ENCODE measurements at regions not wholly inside any gene's neighbourhood (a gene's known extent, or its start where the extent isn't known, plus 50 kb on each side); places are given as distances from the start of the nearest gene placed in this dataset.

GRCh38 chr6:115573861-115574260 lies 486.8 kb downstream of the FRK start:
- no peak overlapping the region for H3K4me2 ChIP-seq (ENCODE audit: low read length)
- no peak overlapping the region for H2BK5ac ChIP-seq (ENCODE audit: low read depth, low read length, poor library complexity)
- H2BK120ac ChIP-seq (ENCODE audit: insufficient read depth, low read length, poor library complexity): no peak overlapping the region
- no CpG with 5 or more reads among the region's 2 CpGs for WGBS (ENCODE audit: extremely low coverage, insufficient coverage, insufficient read length)
- no peak overlapping the region for H3K14ac ChIP-seq (ENCODE audit: low read length)
- no peak overlapping the region for H4K8ac ChIP-seq (ENCODE audit: low read depth, low read length)
- no peak for DNase-seq
- H3K79me2 ChIP-seq (ENCODE audit: control insufficient read depth, insufficient read depth, low read length, poor library complexity): no peaks in the 10 kb centered on the region
- H2BK12ac ChIP-seq (ENCODE audit: low read length): no peak overlapping the region
- H4K91ac ChIP-seq (ENCODE audit: low read depth, low read length): no peak overlapping the region
- no peak overlapping the region for H3K27ac ChIP-seq (ENCODE audit: low read depth, low read length)
- H3K18ac ChIP-seq (ENCODE audit: low read length): no peak overlapping the region
- H2AK5ac ChIP-seq (ENCODE audit: low read length): no peak overlapping the region
- no peak overlapping the region for H3K4ac ChIP-seq (ENCODE audit: low read depth, low read length)
- H3K23ac ChIP-seq (ENCODE audit: low read length): no peak overlapping the region
- no peak overlapping the region for H4K12ac ChIP-seq (ENCODE audit: low read depth, low read length)
- H3K27me3 ChIP-seq (ENCODE audit: insufficient read depth, low read length): no peaks in the 10 kb centered on the region
- H3K36me3 ChIP-seq (ENCODE audit: control insufficient read depth in 1 of 2, insufficient read depth in 2 of 2, low read length in 2 of 2): no peaks in the 10 kb centered on the region
- no peaks in the 10 kb centered on the region for H3K79me1 ChIP-seq (ENCODE audit: low read length)
- no peaks in the 10 kb centered on the region for H3K4me1 ChIP-seq (ENCODE audit: control insufficient read depth in 1 of 2, insufficient read depth in 2 of 2, low read length in 2 of 2)
- H2AFZ ChIP-seq (ENCODE audit: insufficient read depth, low read length, poor library complexity): no peak overlapping the region
- no peak overlapping the region for H3K4me3 ChIP-seq (ENCODE audit: low read depth, low read length)
- no peak overlapping the region for H3K9ac ChIP-seq (ENCODE audit: low read length)
- no peaks in the 10 kb centered on the region for H3K9me3 ChIP-seq (ENCODE audit: insufficient read depth, low read depth, low read length)

GRCh38 chr6:115570331-115570730 lies 490.4 kb downstream of the FRK start:
- Histone ChIP-seq H3K79me2 (ENCODE audit: control insufficient read depth, insufficient read depth, low read length, poor library complexity) (no peaks in the 10 kb centered on the region), H3K4me1 (ENCODE audit: control insufficient read depth in 1 of 2, insufficient read depth in 2 of 2, low read length in 2 of 2) (no peaks in the 10 kb centered on the region), H3K27ac (ENCODE audit: low read depth, low read length) (no peak overlapping the region), H3K9me3 (ENCODE audit: insufficient read depth, low read depth, low read length) (no peaks in the 10 kb centered on the region), H2AK5ac (ENCODE audit: low read length) (no peak overlapping the region), H4K12ac (ENCODE audit: low read depth, low read length) (no peak overlapping the region), H2BK12ac (ENCODE audit: low read length) (no peak overlapping the region), H4K8ac (ENCODE audit: low read depth, low read length) (no peak overlapping the region), H3K79me1 (ENCODE audit: low read length) (no peaks in the 10 kb centered on the region), H3K9ac (ENCODE audit: low read length) (no peak overlapping the region), H3K36me3 (ENCODE audit: control insufficient read depth in 1 of 2, insufficient read depth in 2 of 2, low read length in 2 of 2) (no peaks in the 10 kb centered on the region), H3K4ac (ENCODE audit: low read depth, low read length) (no peak overlapping the region), H2BK5ac (ENCODE audit: low read depth, low read length, poor library complexity) (no peak overlapping the region), H3K23ac (ENCODE audit: low read length) (no peak overlapping the region), H3K4me2 (ENCODE audit: low read length) (no peak overlapping the region), H3K14ac (ENCODE audit: low read length) (no peak overlapping the region), H3K18ac (ENCODE audit: low read length) (no peak overlapping the region), H2AFZ (ENCODE audit: insufficient read depth, low read length, poor library complexity) (no peak overlapping the region), H3K4me3 (ENCODE audit: low read depth, low read length) (no peak overlapping the region), H3K27me3 (ENCODE audit: insufficient read depth, low read length) (no peaks in the 10 kb centered on the region), H2BK120ac (ENCODE audit: insufficient read depth, low read length, poor library complexity) (no peak overlapping the region), H4K91ac (ENCODE audit: low read depth, low read length) (no peak overlapping the region)
- no CpG with 5 or more reads among the region's 2 CpGs for WGBS (ENCODE audit: extremely low coverage, insufficient coverage, insufficient read length)
- DNase-seq: no peak

- H3K23ac ChIP-seq (ENCODE audit: low read length): no peak overlapping the region
- H2AK5ac ChIP-seq (ENCODE audit: low read length): no peak overlapping the region
- H2AFZ ChIP-seq (ENCODE audit: insufficient read depth, low read length, poor library complexity): no peak overlapping the region
- no peak overlapping the region for H2BK5ac ChIP-seq (ENCODE audit: low read depth, low read length, poor library complexity)
- H3K79me2 ChIP-seq (ENCODE audit: control insufficient read depth, insufficient read depth, low read length, poor library complexity): no peaks in the 10 kb centered on the region
- DNase-seq: peak in 1 of 2 donors; percentile 2
- no peak overlapping the region for H3K18ac ChIP-seq (ENCODE audit: low read length)
- H3K9me3 ChIP-seq (ENCODE audit: insufficient read depth, low read depth, low read length): no peaks in the 10 kb centered on the region
- H3K36me3 ChIP-seq (ENCODE audit: control insufficient read depth in 1 of 2, insufficient read depth in 2 of 2, low read length in 2 of 2): no peaks in the 10 kb centered on the region
- H3K14ac ChIP-seq (ENCODE audit: low read length): no peak overlapping the region
- no peak overlapping the region for H3K27ac ChIP-seq (ENCODE audit: low read depth, low read length)
- WGBS (ENCODE audit: extremely low coverage, insufficient coverage, insufficient read length): no CpG with 5 or more reads among the region's 4 CpGs
- no peak overlapping the region for H4K8ac ChIP-seq (ENCODE audit: low read depth, low read length)
- no peak overlapping the region for H3K4ac ChIP-seq (ENCODE audit: low read depth, low read length)
- H3K4me2 ChIP-seq (ENCODE audit: low read length): no peak overlapping the region
- no peaks in the 10 kb centered on the region for H3K4me1 ChIP-seq (ENCODE audit: control insufficient read depth in 1 of 2, insufficient read depth in 2 of 2, low read length in 2 of 2)
- no peak overlapping the region for H4K12ac ChIP-seq (ENCODE audit: low read depth, low read length)
- H3K27me3 ChIP-seq (ENCODE audit: insufficient read depth, low read length): no peaks in the 10 kb centered on the region
- H3K4me3 ChIP-seq (ENCODE audit: low read depth, low read length): no peak overlapping the region
- no peak overlapping the region for H4K91ac ChIP-seq (ENCODE audit: low read depth, low read length)
- H3K9ac ChIP-seq (ENCODE audit: low read length): no peak overlapping the region
- H2BK12ac ChIP-seq (ENCODE audit: low read length): no peak overlapping the region
- no peaks in the 10 kb centered on the region for H3K79me1 ChIP-seq (ENCODE audit: low read length)
- no peak overlapping the region for H2BK120ac ChIP-seq (ENCODE audit: insufficient read depth, low read length, poor library complexity)
Measured at GRCh38 chr6:115554060-115554459, 506.6 kb downstream of the FRK start.

GRCh38 chr6:115551527-115551926 lies 509.2 kb downstream of the FRK start:
- H4K91ac ChIP-seq (ENCODE audit: low read depth, low read length): no peak overlapping the region
- no peaks in the 10 kb centered on the region for H3K4me1 ChIP-seq (ENCODE audit: control insufficient read depth in 1 of 2, insufficient read depth in 2 of 2, low read length in 2 of 2)
- H3K23ac ChIP-seq (ENCODE audit: low read length): no peak overlapping the region
- DNase-seq: no peak
- H3K27me3 ChIP-seq (ENCODE audit: insufficient read depth, low read length): no peaks in the 10 kb centered on the region
- no peaks in the 10 kb centered on the region for H3K79me1 ChIP-seq (ENCODE audit: low read length)
- H3K4me2 ChIP-seq (ENCODE audit: low read length): no peak overlapping the region
- no peak overlapping the region for H3K18ac ChIP-seq (ENCODE audit: low read length)
- H2BK5ac ChIP-seq (ENCODE audit: low read depth, low read length, poor library complexity): no peak overlapping the region
- no peaks in the 10 kb centered on the region for H3K36me3 ChIP-seq (ENCODE audit: control insufficient read depth in 1 of 2, insufficient read depth in 2 of 2, low read length in 2 of 2)
- H2AFZ ChIP-seq (ENCODE audit: insufficient read depth, low read length, poor library complexity): no peak overlapping the region
- no peak overlapping the region for H2BK12ac ChIP-seq (ENCODE audit: low read length)
- WGBS (ENCODE audit: extremely low coverage, insufficient coverage, insufficient read length): no CpG with 5 or more reads among the region's 3 CpGs
- H3K9ac ChIP-seq (ENCODE audit: low read length): no peak overlapping the region
- H2BK120ac ChIP-seq (ENCODE audit: insufficient read depth, low read length, poor library complexity): no peak overlapping the region
- no peaks in the 10 kb centered on the region for H3K9me3 ChIP-seq (ENCODE audit: insufficient read depth, low read depth, low read length)
- no peak overlapping the region for H4K12ac ChIP-seq (ENCODE audit: low read depth, low read length)
- H2AK5ac ChIP-seq (ENCODE audit: low read length): no peak overlapping the region
- H3K4me3 ChIP-seq (ENCODE audit: low read depth, low read length): no peak overlapping the region
- H3K14ac ChIP-seq (ENCODE audit: low read length): no peak overlapping the region
- H4K8ac ChIP-seq (ENCODE audit: low read depth, low read length): no peak overlapping the region
- H3K27ac ChIP-seq (ENCODE audit: low read depth, low read length): no peak overlapping the region
- no peaks in the 10 kb centered on the region for H3K79me2 ChIP-seq (ENCODE audit: control insufficient read depth, insufficient read depth, low read length, poor library complexity)
- H3K4ac ChIP-seq (ENCODE audit: low read depth, low read length): no peak overlapping the region
